ENCODE measurements at regions not wholly inside any gene's neighbourhood (a gene's known extent, or its start where the extent isn't known, plus 50 kb on each side); places are given as distances from the start of the nearest gene placed in this dataset.

- Mint-ChIP-seq H3K9me3 (no peaks in the 10 kb centered on the region), H3K27me3 (ENCODE audit: insufficient read depth) (peaks cover 10% of the 10 kb centered on the region), H3K4me1 (peaks cover 7% of the 10 kb centered on the region), H3K27ac (no peak overlapping the region), H3K36me3 (ENCODE audit: low read depth) (no peaks in the 10 kb centered on the region), H3K4me3 (no peak overlapping the region)
- no peaks in the 10 kb centered on the region for H3K4me1 ChIP-seq (ENCODE audit: control insufficient read depth, insufficient read depth, low read length)
- H3K36me3 ChIP-seq (ENCODE audit: control insufficient read depth, insufficient read depth, low read length), result no peaks in the 10 kb centered on the region
- 0% methylated on average over 1 of the region's 1 CpG; no CpG with 5 or more reads in 1 of the 2 experiments for WGBS, 2 experiments (ENCODE audit: insufficient coverage in 1 of 2, insufficient read length in 1 of 2)
- H3K9me3 ChIP-seq (ENCODE audit: control insufficient read depth, low read length), result no peaks in the 10 kb centered on the region
- no peak overlapping the region for H3K4me3 ChIP-seq (ENCODE audit: low read length)
- peaks cover 15% of the 10 kb centered on the region for H3K27me3 ChIP-seq (ENCODE audit: control insufficient read depth, insufficient read depth, low read length, poor library complexity, severe bottlenecking)
- TF ChIP-seq CTCF (conservative IDR thresholded peaks at IDR 0.05), result no peak
- no peak overlapping the region for H3K27ac ChIP-seq (ENCODE audit: low read depth, low read length)
- H3K9ac ChIP-seq (ENCODE audit: extremely low read depth, low read length, poor library complexity, severe bottlenecking), result no peak overlapping the region
- no peak for DNase-seq
These were observed 87.0 kb upstream of the CRHR1 start for GRCh38 chr17:45697076-45697475.

GRCh38 chr17:45700171-45701090 lies 83.7 kb upstream of the CRHR1 start:
- no peaks in the 10 kb centered on the region for H3K36me3 Mint-ChIP-seq (ENCODE audit: low read depth)
- Histone ChIP-seq H3K27ac (ENCODE audit: low read depth, low read length) (no peak overlapping the region), H3K9ac (ENCODE audit: extremely low read depth, low read length, poor library complexity, severe bottlenecking) (no peak overlapping the region), H3K36me3 (ENCODE audit: control insufficient read depth, insufficient read depth, low read length) (no peaks in the 10 kb centered on the region), H3K27me3 (ENCODE audit: control insufficient read depth, insufficient read depth, low read length, poor library complexity, severe bottlenecking) (peaks cover 10% of the 10 kb centered on the region), H3K4me3 (ENCODE audit: low read length) (no peak overlapping the region), H3K9me3 (ENCODE audit: control insufficient read depth, low read length) (no peaks in the 10 kb centered on the region), H3K4me1 (ENCODE audit: control insufficient read depth, insufficient read depth, low read length) (no peaks in the 10 kb centered on the region)
- no peak for TF ChIP-seq CTCF (conservative IDR thresholded peaks at IDR 0.05)
- no peak overlapping the region for H3K27ac Mint-ChIP-seq
- no peak overlapping the region for H3K4me3 Mint-ChIP-seq
- 76% methylated on average over 3 to 7 of the region's 7 CpGs for WGBS, 2 experiments (ENCODE audit: insufficient coverage in 1 of 2, insufficient read length in 1 of 2)
- no peak for DNase-seq
- no peaks in the 10 kb centered on the region for H3K9me3 Mint-ChIP-seq
- H3K4me1 Mint-ChIP-seq, result peaks cover 7% of the 10 kb centered on the region
- peaks cover 10% of the 10 kb centered on the region for H3K27me3 Mint-ChIP-seq (ENCODE audit: insufficient read depth)

GRCh38 chr17:45702666-45703266 lies 81.4 kb upstream of the CRHR1 start:
- H3K36me3 Mint-ChIP-seq (ENCODE audit: low read depth), result no peaks in the 10 kb centered on the region
- DNase-seq, result peak; percentile 71
- 34% methylated on average over 1 of the region's 1 CpG; no CpG with 5 or more reads in 1 of the 2 experiments for WGBS, 2 experiments (ENCODE audit: insufficient coverage in 1 of 2, insufficient read length in 1 of 2)
- Histone ChIP-seq H3K36me3 (ENCODE audit: control insufficient read depth, insufficient read depth, low read length) (no peaks in the 10 kb centered on the region), H3K27me3 (ENCODE audit: control insufficient read depth, insufficient read depth, low read length, poor library complexity, severe bottlenecking) (peaks cover 1% of the 10 kb centered on the region), H3K4me1 (ENCODE audit: control insufficient read depth, insufficient read depth, low read length) (no peaks in the 10 kb centered on the region), H3K9ac (ENCODE audit: extremely low read depth, low read length, poor library complexity, severe bottlenecking) (no peak overlapping the region), H3K27ac (ENCODE audit: low read depth, low read length) (no peak overlapping the region), H3K9me3 (ENCODE audit: control insufficient read depth, low read length) (no peaks in the 10 kb centered on the region), H3K4me3 (ENCODE audit: low read length) (no peak overlapping the region)
- no peaks in the 10 kb centered on the region for H3K9me3 Mint-ChIP-seq
- no peak overlapping the region for H3K27ac Mint-ChIP-seq
- H3K4me3 Mint-ChIP-seq, result no peak overlapping the region
- TF ChIP-seq CTCF (conservative IDR thresholded peaks at IDR 0.05), result no peak
- peaks cover 7% of the 10 kb centered on the region for H3K4me1 Mint-ChIP-seq
- H3K27me3 Mint-ChIP-seq (ENCODE audit: insufficient read depth), result peaks cover 10% of the 10 kb centered on the region
